ENCODE measurements at regions not wholly inside any gene's neighbourhood (a gene's known extent, or its start where the extent isn't known, plus 50 kb on each side); places are given as distances from the start of the nearest gene placed in this dataset.

DNA sequence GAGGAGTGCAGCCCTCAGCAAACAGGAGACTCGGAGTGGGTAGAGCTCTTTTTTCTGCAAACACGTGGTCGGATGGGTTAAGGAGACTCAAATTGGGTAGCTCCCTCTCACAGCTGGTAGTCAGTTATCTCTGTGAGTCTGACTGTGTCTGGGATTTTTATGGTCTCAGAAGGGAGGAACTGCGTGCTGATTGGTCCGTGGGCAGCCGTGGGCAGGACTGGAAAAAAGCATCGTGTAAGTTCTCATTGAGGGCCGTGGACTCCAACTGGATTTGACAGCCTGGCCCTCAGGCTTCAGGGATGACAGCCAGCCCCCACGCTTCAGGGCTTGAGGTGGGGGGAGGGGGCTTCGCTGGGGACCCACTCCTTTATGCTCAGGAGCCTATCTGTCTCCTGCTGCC, 463.9 kb downstream of the EPHA3 start:
- TF ChIP-seq, protein P1, sequence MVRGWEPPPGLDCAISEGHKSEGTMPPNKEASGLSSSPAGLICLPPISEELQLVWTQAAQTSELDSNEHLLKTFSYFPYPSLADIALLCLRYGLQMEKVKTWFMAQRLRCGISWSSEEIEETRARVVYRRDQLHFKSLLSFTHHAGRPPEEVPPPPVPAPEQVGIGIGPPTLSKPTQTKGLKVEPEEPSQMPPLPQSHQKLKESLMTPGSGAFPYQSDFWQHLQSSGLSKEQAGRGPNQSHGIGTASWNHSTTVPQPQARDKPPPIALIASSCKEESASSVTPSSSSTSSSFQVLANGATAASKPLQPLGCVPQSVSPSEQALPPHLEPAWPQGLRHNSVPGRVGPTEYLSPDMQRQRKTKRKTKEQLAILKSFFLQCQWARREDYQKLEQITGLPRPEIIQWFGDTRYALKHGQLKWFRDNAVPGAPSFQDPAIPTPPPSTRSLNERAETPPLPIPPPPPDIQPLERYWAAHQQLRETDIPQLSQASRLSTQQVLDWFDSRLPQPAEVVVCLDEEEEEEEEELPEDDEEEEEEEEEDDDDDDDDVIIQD (CRISPR knock-in tag; IDR thresholded peaks at IDR 0.05): no peak
- no peak for TF ChIP-seq RFX5 (IDR thresholded peaks at IDR 0.05; ENCODE audit: low read depth, low read length)
- no peak for TF ChIP-seq ZNF124 (CRISPR knock-in tag; IDR thresholded peaks at IDR 0.05)
- TF ChIP-seq SMC3 (conservative IDR thresholded peaks at IDR 0.05; ENCODE audit: insufficient read depth, low read depth, low read length): no peak
- TF ChIP-seq BACH1 (tag; IDR thresholded peaks at IDR 0.05): no peak
- no peak for TF ChIP-seq CREB1 (IDR thresholded peaks at IDR 0.05)
- TF ChIP-seq CREB1 (CRISPR knock-in tag; IDR thresholded peaks at IDR 0.05): no peak
- TF ChIP-seq, protein P2, sequence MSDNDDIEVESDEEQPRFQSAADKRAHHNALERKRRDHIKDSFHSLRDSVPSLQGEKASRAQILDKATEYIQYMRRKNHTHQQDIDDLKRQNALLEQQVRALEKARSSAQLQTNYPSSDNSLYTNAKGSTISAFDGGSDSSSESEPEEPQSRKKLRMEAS (CRISPR knock-in tag; IDR thresholded peaks at IDR 0.05): no peak
- TF ChIP-seq NFE2L1 (tag; IDR thresholded peaks at IDR 0.05; ENCODE audit: borderline replicate concordance, low read depth): no peak
